Heart left ventricle (tissue), 16 donors: ENCODE measurements at regions not wholly inside any gene's neighbourhood (a gene's known extent, or its start where the extent isn't known, plus 50 kb on each side); places are given as distances from the start of the nearest gene placed in this dataset.

ENCODE experiments used
- ATAC-seq, 4 donors: fragments of 200-7000 bp; cut with Tn5 transposase; one replicate each; pipeline ENCODE4 v1.9.1; 2020 to 2022; ENCODE audit warnings: moderate library complexity in 4 of 4, mild to moderate bottlenecking in 3 of 4, moderate number of reproducible peaks in 1 of 4
- DNase-seq, 5 donors: peaks; one replicate each; pipeline ENCODE4 v3.0.0-alpha.2; 2020
- H3K27ac ChIP-seq, 12 donors: fragments of 200-600 bp; sonication (generic) in 4 of 12; one replicate each; pipeline versions ENCODE4 v1.5.0 to v1.8.0; 2016 to 2022; ENCODE audit warnings: mild to moderate bottlenecking in 2 of 12
- H3K27me3 ChIP-seq, 9 donors: fragments of 200-600 bp; sonication (generic) in 2 of 9; one replicate each; pipeline versions ENCODE4 v1.5.1 to v1.8.0; 2016 to 2022; ENCODE audit warnings: mild to moderate bottlenecking in 3 of 9
- H3K36me3 ChIP-seq, 9 donors: fragments of 200-600 bp; sonication (generic) in 2 of 9; one replicate each; pipeline versions ENCODE4 v1.5.0 to v1.8.0; 2018 to 2022; ENCODE audit warnings: mild to moderate bottlenecking in 2 of 9
- H3K4me1 ChIP-seq, 12 donors: fragments of 200-600 bp; sonication (generic) in 4 of 12; one replicate each; pipeline versions ENCODE4 v1.5.0 to v1.8.0; 2016 to 2022; ENCODE audit warnings: mild to moderate bottlenecking in 3 of 12
- H3K4me3 ChIP-seq, 12 donors: fragments of 200-600 bp; sonication (generic) in 4 of 12; one replicate each; pipeline versions ENCODE4 v1.5.0 to v1.8.0; 2017 to 2022; ENCODE audit warnings: mild to moderate bottlenecking in 9 of 12, moderate library complexity in 4 of 12
- H3K9me3 ChIP-seq, 12 donors: fragments of 200-600 bp; sonication (generic) in 4 of 12; one replicate each; pipeline versions ENCODE4 v1.5.0 to v1.8.0; 2016 to 2022; ENCODE audit warnings: mild to moderate bottlenecking in 1 of 12
- CTCF ChIP-seq, 12 donors: fragments of 200-600 bp; sonication (generic) in 4 of 12; IDR thresholded peaks; one replicate each; pipeline versions ENCODE4 v1.5.0 to v1.8.0; 2018 to 2022; ENCODE audit warnings: antibody characterized with exemption in 12 of 12, mild to moderate bottlenecking in 5 of 12
- POLR2A ChIP-seq, 2 donors: fragments of 450-650 bp; IDR thresholded peaks; one replicate each; pipeline ENCODE4 v1.6.1; 2017; ENCODE audit warnings: antibody characterized with exemption in 2 of 2, mild to moderate bottlenecking in 2 of 2, moderate library complexity in 2 of 2
- WGBS, 4 donors: extraction: QIAGEN DNeasy Blood & Tissue Kit in 2 of 4; methylation state at CpG; one replicate each; pipeline versions ENCODE4 v1.1.5 to v1.1.7; 2013 to 2018; 5-methylcytosine and 5-hydroxymethylcytosine counted together
- intact Hi-C, 10 donors: fragments of 100-400 bp; cut with DNase I; formaldehyde crosslinking; loops; one replicate each; pipeline versions ENCODE4 v1.11.1 to v1.14.2; 2022
- donor health status: ischemic (EF 13 %, LVEDD 7.1; RV severe dilation, severe dysfunction).
- donor health status: healthy with polysubstance abuse.
- donor health status: DM: no; HTN: yes; CAD: no.
- donor health status: DM: no; HTN: no; CAD: no.
- donor health status: ischemic (EF 25% LVEDD 6.9; RV normal size, moderate dysfunction).
- donor health status: ischemic (EF 25% LVEDD 5.7; RV mildly dilated, moderate dysfunction).
- donor health status: healthy.
- donor health status: DM: yes; HTN: yes; CAD: no.
- donor health status: ischemic (EF 35%, LVEDD 5.7; RV mildly dilated, moderate dysfunction).
- donor health status: nonischemic (EF 11% LVEDD 7.7; RV severe dilation, severe dysfunction).
- donor health status: DM: yes; HTN: yes; CAD: no.
- donor health status: PGD.
- donor health status: ischemic (EF 29% LVEDD 5.4; RV normal size, mild dysfunction).
- donor health status: nonischemic (EF 23%, LVEDD 6.1; RV moderate dilation, normal function).

GRCh38 chr9:68651280-68651893 lies 53.7 kb upstream of the PIP5K1B start:
- DNase-seq (no peak), ATAC-seq (no peak)
- no peaks in the 10 kb centered on the region for H3K4me1 ChIP-seq
- no peaks in the 10 kb centered on the region for H3K9me3 ChIP-seq
- TF ChIP-seq CTCF (IDR thresholded peaks at IDR 0.05) (no peak), POLR2A (IDR thresholded peaks at IDR 0.05) (no peak)
- H3K36me3 ChIP-seq = no peaks in the 10 kb centered on the region
- intact Hi-C loops = no loop called here
- H3K27ac ChIP-seq = no peak overlapping the region
- H3K4me3 ChIP-seq = no peak overlapping the region
- WGBS, 4 donors = 88 to 93% (median 92%) methylated on average over 3 of the region's 3 CpGs
- H3K27me3 ChIP-seq = no peaks in the 10 kb centered on the region

GRCh38 chr9:68653141-68653595 lies 51.9 kb upstream of the PIP5K1B start:
- intact Hi-C loops = no loop called here
- Histone ChIP-seq H3K4me1 (no peaks in the 10 kb centered on the region), H3K9me3 (no peaks in the 10 kb centered on the region), H3K27ac (no peak overlapping the region), H3K36me3 (no peaks in the 10 kb centered on the region), H3K4me3 (no peak overlapping the region), H3K27me3 (no peaks in the 10 kb centered on the region)
- WGBS, 4 donors = 92 to 93% (median 92%) methylated on average over 6 of the region's 6 CpGs
- DNase-seq (no peak), ATAC-seq (no peak)
- TF ChIP-seq POLR2A (IDR thresholded peaks at IDR 0.05) (no peak), CTCF (IDR thresholded peaks at IDR 0.05) (no peak)

DNA sequence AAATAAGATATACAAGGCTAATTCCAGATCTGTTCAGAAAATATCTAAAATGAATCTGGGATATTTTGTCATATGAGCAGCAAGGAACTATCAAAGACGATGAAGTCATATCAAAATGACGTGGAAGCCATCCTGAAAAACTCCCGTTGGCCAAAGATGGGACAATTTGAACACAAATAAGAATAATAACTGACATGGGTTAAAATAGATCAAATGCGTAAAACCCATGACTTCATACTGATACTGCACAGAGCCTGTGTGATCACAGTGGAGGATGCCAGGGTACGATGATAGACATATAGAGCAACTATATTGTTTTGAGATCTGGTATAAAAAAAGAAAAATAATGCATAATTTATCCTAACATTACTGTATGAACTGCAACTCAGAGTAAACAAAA lies 51.0 kb upstream of the PIP5K1B start:
- no peaks in the 10 kb centered on the region for H3K36me3 ChIP-seq
- no peak for TF ChIP-seq POLR2A (IDR thresholded peaks at IDR 0.05)
- no peak for TF ChIP-seq CTCF (IDR thresholded peaks at IDR 0.05)
- H3K9me3 ChIP-seq = no peaks in the 10 kb centered on the region
- H3K4me3 ChIP-seq = no peak overlapping the region
- DNase-seq (no peak), ATAC-seq (no peak)
- intact Hi-C loops = no loop called here
- H3K27ac ChIP-seq = no peak overlapping the region
- WGBS, 4 donors = 69 to 75% (median 71%) methylated on average over 5 of the region's 5 CpGs
- no peaks in the 10 kb centered on the region for H3K27me3 ChIP-seq
- no peaks in the 10 kb centered on the region for H3K4me1 ChIP-seq
